Gastrocnemius medialis (tissue), 4 donors: ENCODE measurements at regions not wholly inside any gene's neighbourhood (a gene's known extent, or its start where the extent isn't known, plus 50 kb on each side); places are given as distances from the start of the nearest gene placed in this dataset.

Experiments used
- CTCF ChIP-seq, 5 experiments: fragments of 450-650 bp in 3 of 5; fragments of 200-600 bp in 2 of 5; sonication (generic) in 2 of 5; IDR thresholded peaks in 4 of 5; conservative IDR thresholded peaks in 1 of 5; 1 replicate in 4 of 5; 2 replicates in 1 of 5; pipeline ENCODE4 v1.5.1; 2016 to 2019; ENCODE audit warnings: antibody characterized with exemption in 5 of 5, mild to moderate bottlenecking in 3 of 5, moderate library complexity in 3 of 5
- POLR2A ChIP-seq, 2 donors: fragments of 450-650 bp; IDR thresholded peaks; one replicate each; pipeline ENCODE4 v1.6.1; 2017; ENCODE audit warnings: antibody characterized with exemption in 2 of 2, mild to moderate bottlenecking in 2 of 2, moderate library complexity in 2 of 2

- TF ChIP-seq CTCF (IDR thresholded peaks at IDR 0.05 in 4 of 5, conservative IDR thresholded peaks at IDR 0.05 in 1 of 5) (no peak), POLR2A (IDR thresholded peaks at IDR 0.05) (no peak)
These were observed 126.6 kb upstream of the AJAP1 start for GRCh38 chr1:4527819-4528218.
